Stomach smooth muscle (tissue), 2 donors: ENCODE measurements at regions not wholly inside any gene's neighbourhood (a gene's known extent, or its start where the extent isn't known, plus 50 kb on each side); places are given as distances from the start of the nearest gene placed in this dataset.

Experiments
- H3K27ac ChIP-seq: one replicate; pipeline ENCODE4 v1.7.0; 2013; ENCODE audit warnings: mild to moderate bottlenecking, low read length, inconsistent platforms
- H3K27me3 ChIP-seq, 2 donors: one replicate each; pipeline ENCODE4 v1.7.0; 2013; ENCODE audit warnings: low read length in 2 of 2; ENCODE audit not compliant: insufficient read depth in 2 of 2, control insufficient read depth in 1 of 2
- H3K36me3 ChIP-seq, 2 donors: one replicate each; pipeline ENCODE4 v1.7.0; 2013; ENCODE audit warnings: low read length in 2 of 2; ENCODE audit not compliant: control insufficient read depth in 2 of 2, insufficient read depth in 2 of 2
- H3K4me1 ChIP-seq: one replicate; pipeline ENCODE4 v1.7.0; 2013; ENCODE audit warnings: low read length; ENCODE audit not compliant: control insufficient read depth, insufficient read depth
- H3K4me3 ChIP-seq, 2 donors: one replicate each; pipeline ENCODE4 v1.7.0; 2013; ENCODE audit warnings: low read length in 2 of 2
- H3K9ac ChIP-seq, 2 donors: one replicate each; pipeline ENCODE4 v1.7.0; 2013; ENCODE audit warnings: low read length in 2 of 2, mild to moderate bottlenecking in 1 of 2
- H3K9me3 ChIP-seq, 2 donors: one replicate each; pipeline ENCODE4 v1.7.0; 2013; ENCODE audit warnings: low read length in 2 of 2; ENCODE audit not compliant: control insufficient read depth in 2 of 2
- donor health status: healthy.
- donor health status: Pancreatic carcinoma.

DNA sequence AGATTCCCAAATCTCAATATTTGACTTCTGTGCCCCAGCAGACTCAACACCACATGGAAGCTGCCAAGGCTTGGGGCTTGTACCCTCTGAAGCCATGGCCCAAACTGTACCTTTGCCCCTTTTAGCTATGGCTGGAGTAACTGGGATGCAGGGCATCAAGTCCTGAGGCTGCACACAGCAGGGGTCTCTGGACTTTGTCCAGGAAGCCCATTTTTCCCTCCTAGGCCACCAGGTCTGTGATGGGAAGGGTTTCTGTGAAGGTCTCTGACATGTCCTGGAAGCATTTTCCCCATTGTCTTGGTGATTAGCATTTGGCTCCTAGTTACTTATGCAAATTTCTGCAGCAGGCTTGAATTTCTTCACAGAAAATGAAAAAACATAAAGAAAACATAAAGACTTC lies 762.3 kb downstream of the GALC start:
- Histone ChIP-seq H3K4me1 (no peaks in the 10 kb centered on the region), H3K9me3 (no peaks in the 10 kb centered on the region), H3K4me3 (no peak overlapping the region), H3K27me3 (no peaks in the 10 kb centered on the region), H3K27ac (no peak overlapping the region), H3K36me3 (no peaks in the 10 kb centered on the region), H3K9ac (no peak overlapping the region)

DNA sequence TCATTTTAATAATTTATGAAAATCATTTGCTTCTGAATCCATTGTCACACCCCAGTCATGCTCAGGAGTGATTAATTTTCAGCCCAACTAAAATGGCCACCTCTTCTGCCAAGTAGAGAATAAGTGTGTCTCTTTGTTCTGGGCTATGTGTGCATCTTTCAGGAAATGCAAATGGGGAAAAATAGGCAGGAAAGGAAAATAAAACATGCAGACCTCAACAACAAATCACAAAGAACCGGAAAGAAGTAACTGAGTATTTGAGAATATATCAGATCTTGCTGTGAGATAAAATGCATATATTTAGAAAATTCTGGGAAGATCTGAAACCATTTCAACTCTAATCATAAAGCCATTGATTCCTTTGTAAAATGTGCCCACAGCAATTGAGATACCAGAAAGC lies 763.9 kb downstream of the GALC start:
- Histone ChIP-seq H3K9me3 (no peaks in the 10 kb centered on the region), H3K4me3 (no peak overlapping the region), H3K27ac (no peak overlapping the region), H3K36me3 (no peaks in the 10 kb centered on the region), H3K9ac (no peak overlapping the region), H3K27me3 (no peaks in the 10 kb centered on the region), H3K4me1 (no peaks in the 10 kb centered on the region)

- no peak overlapping the region for H3K9ac ChIP-seq
- peaks cover 0 to 4% of the 10 kb centered on the region in 2 donors for H3K9me3 ChIP-seq
- no peaks in the 10 kb centered on the region for H3K27me3 ChIP-seq
- H3K4me1 ChIP-seq, result no peaks in the 10 kb centered on the region
- no peak overlapping the region for H3K27ac ChIP-seq
- H3K36me3 ChIP-seq, result no peaks in the 10 kb centered on the region
- H3K4me3 ChIP-seq, result no peak overlapping the region
Observed at GRCh38 chr14:87217023-87217422, 776.0 kb downstream of the GALC start.

DNA sequence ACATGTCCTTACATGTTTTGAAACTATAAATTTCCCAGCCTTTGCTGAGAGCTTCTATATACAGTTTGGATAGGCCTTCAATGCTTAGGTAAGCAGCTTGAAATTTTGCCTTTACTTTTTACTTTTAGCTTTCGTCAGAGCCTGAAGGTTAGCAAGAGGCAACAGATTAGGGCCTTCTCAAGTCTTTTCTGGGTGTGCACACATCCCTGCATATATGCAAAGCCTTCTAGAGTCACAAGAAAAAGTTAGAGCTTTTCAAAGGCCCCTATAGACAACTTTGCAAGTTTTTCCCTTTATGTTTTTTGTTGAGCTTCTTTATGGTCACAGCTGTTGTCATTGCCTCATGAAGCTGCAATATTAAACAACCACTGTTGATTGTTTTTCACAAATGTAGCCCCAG lies 778.4 kb downstream of the GALC start:
- Histone ChIP-seq H3K9me3 (peaks cover 0 to 4% of the 10 kb centered on the region in 2 donors), H3K9ac (no peak overlapping the region), H3K27me3 (no peaks in the 10 kb centered on the region), H3K36me3 (no peaks in the 10 kb centered on the region), H3K27ac (no peak overlapping the region), H3K4me3 (no peak overlapping the region), H3K4me1 (no peaks in the 10 kb centered on the region)

- Histone ChIP-seq H3K27me3 (no peaks in the 10 kb centered on the region), H3K27ac (no peak overlapping the region), H3K9ac (no peak overlapping the region), H3K4me1 (no peaks in the 10 kb centered on the region), H3K9me3 (no peaks in the 10 kb centered on the region), H3K4me3 (no peak overlapping the region), H3K36me3 (no peaks in the 10 kb centered on the region)
Observed at GRCh38 chr14:87207756-87208155, 785.2 kb downstream of the GALC start.

DNA sequence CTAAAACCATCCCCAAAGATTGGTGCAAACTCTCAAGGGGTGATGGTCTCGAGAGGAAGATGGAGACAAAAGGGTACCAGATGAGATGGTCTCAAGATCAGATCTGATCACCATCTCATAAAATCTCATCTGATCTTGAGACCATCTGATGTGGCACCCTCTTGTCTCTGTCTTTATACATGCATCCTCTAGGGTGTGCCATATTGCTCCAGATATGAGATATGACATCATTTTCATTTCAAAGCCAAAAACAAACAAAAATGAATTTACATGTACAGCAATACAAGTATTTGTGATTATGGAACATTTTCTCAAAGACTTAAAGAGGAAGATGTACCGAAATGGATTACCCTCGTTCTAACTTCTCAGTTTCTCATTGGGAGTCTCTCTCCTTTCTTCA lies 787.2 kb downstream of the GALC start:
- H3K27me3 ChIP-seq, result no peaks in the 10 kb centered on the region
- H3K27ac ChIP-seq, result no peak overlapping the region
- H3K9me3 ChIP-seq, result no peaks in the 10 kb centered on the region

GRCh38 chr14:87203346-87203745 lies 789.6 kb downstream of the GALC start:
- no peaks in the 10 kb centered on the region for H3K27me3 ChIP-seq
- H3K4me3 ChIP-seq, result no peak overlapping the region
- no peak overlapping the region for H3K9ac ChIP-seq
- H3K36me3 ChIP-seq, result no peaks in the 10 kb centered on the region
- H3K9me3 ChIP-seq, result no peaks in the 10 kb centered on the region
- H3K27ac ChIP-seq, result no peak overlapping the region
- no peaks in the 10 kb centered on the region for H3K4me1 ChIP-seq

More for the DNA sequence above, 787.2 kb downstream of the GALC start:
- Histone ChIP-seq H3K4me1 (no peaks in the 10 kb centered on the region), H3K9ac (no peak overlapping the region), H3K36me3 (no peaks in the 10 kb centered on the region), H3K4me3 (no peak overlapping the region)

GRCh38 chr14:87199381-87199780 lies 793.6 kb downstream of the GALC start:
- Histone ChIP-seq H3K27ac (no peak overlapping the region), H3K4me1 (no peaks in the 10 kb centered on the region), H3K9ac (no peak overlapping the region), H3K36me3 (no peaks in the 10 kb centered on the region), H3K4me3 (no peak overlapping the region), H3K9me3 (no peaks in the 10 kb centered on the region), H3K27me3 (no peaks in the 10 kb centered on the region)

GRCh38 chr14:87196436-87196835 lies 796.5 kb downstream of the GALC start:
- Histone ChIP-seq H3K4me3 (no peak overlapping the region), H3K4me1 (no peaks in the 10 kb centered on the region), H3K27ac (no peak overlapping the region), H3K36me3 (no peaks in the 10 kb centered on the region), H3K9ac (no peak overlapping the region), H3K27me3 (no peaks in the 10 kb centered on the region), H3K9me3 (no peaks in the 10 kb centered on the region)

DNA sequence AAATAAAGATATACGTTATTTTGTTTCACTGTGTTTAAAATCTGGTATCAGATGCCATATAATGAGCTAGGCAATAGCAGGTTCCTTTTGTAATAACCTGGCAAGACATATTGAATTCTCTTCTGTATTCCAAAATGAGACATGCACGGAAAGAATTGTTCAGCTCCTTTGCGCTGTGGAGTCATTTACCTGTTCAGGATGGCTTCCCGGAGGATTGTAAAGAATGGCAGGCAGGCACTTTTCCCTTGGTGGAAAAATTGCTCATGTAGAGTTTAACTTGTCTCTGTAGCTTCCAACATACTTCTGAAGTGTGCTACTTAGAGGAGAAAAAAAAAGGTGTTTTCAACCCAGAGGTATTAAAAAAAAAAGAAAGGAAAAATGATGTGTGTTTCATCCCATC lies 805.2 kb downstream of the GALC start:
- Histone ChIP-seq H3K9me3 (peaks cover 0 to 2% of the 10 kb centered on the region in 2 donors), H3K27me3 (no peaks in the 10 kb centered on the region), H3K4me1 (no peaks in the 10 kb centered on the region), H3K4me3 (no peak overlapping the region), H3K27ac (no peak overlapping the region), H3K9ac (no peak overlapping the region), H3K36me3 (no peaks in the 10 kb centered on the region)

DNA sequence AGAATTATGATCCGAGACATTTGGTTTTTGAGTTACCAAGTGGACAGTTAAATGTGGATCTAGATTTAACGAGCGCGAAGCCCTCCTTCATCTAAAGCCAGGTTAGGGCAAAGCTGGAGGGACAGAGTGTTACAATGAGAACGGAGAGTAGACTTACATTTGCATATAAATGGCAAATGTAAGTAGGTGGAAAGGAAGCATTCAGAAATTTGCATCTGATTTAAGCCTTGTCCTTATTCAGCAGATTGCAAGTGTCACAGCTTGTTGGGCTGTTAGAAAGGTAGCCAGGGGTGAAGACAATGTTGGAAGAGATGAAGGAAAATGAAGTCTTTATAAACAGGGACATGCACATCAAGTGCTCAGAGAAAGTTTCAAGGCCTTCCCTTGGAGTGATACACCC lies 806.2 kb downstream of the GALC start:
- Histone ChIP-seq H3K36me3 (no peaks in the 10 kb centered on the region), H3K27me3 (no peaks in the 10 kb centered on the region), H3K4me3 (no peak overlapping the region), H3K27ac (no peak overlapping the region), H3K9me3 (peaks cover 0 to 2% of the 10 kb centered on the region in 2 donors), H3K4me1 (no peaks in the 10 kb centered on the region), H3K9ac (no peak overlapping the region)
